Hepatocyte (in vitro differentiated cells): ENCODE measurements at regions not wholly inside any gene's neighbourhood (a gene's known extent, or its start where the extent isn't known, plus 50 kb on each side); places are given as distances from the start of the nearest gene placed in this dataset.

ENCODE experiments used
- CTCF ChIP-seq: fragments of 200-600 bp; sonication (generic); IDR thresholded peaks from 2 replicates; pipeline ENCODE4 v1.5.1; 2016; ENCODE audit warnings: antibody characterized with exemption, mild to moderate bottlenecking; ENCODE audit not compliant: poor library complexity
- EZH2 ChIP-seq: fragments of 200-600 bp; sonication (generic); IDR thresholded peaks from 2 replicates; pipeline ENCODE4 v1.6.1; 2016; ENCODE audit warnings: antibody characterized with exemption, mild to moderate bottlenecking, borderline replicate concordance

- TF ChIP-seq CTCF (no peak), EZH2 (no peak)
Observed at GRCh38 chr6:102918161-102918560, 1524.7 kb downstream of the GRIK2 start.
